Ovary (tissue), 3 donors: ENCODE measurements at regions not wholly inside any gene's neighbourhood (a gene's known extent, or its start where the extent isn't known, plus 50 kb on each side); places are given as distances from the start of the nearest gene placed in this dataset.

Experiments
- POLR2A ChIP-seq: fragments of 450-650 bp; IDR thresholded peaks from one replicate; pipeline ENCODE4 v1.6.1; 2017; ENCODE audit warnings: antibody characterized with exemption, mild to moderate bottlenecking, moderate library complexity
- TF ChIP-seq, protein P1 (sequence below), 3 donors: fragments of 450-650 bp in 2 of 3; fragments of 200-600 bp in 1 of 3; IDR thresholded peaks; one replicate each; pipeline versions ENCODE4 v1.5.1 to v1.8.0; 2016 to 2022; ENCODE audit warnings: antibody characterized with exemption in 3 of 3, mild to moderate bottlenecking in 1 of 3
- donor health status: DM: no; HTN: no; CAD: no.

DNA sequence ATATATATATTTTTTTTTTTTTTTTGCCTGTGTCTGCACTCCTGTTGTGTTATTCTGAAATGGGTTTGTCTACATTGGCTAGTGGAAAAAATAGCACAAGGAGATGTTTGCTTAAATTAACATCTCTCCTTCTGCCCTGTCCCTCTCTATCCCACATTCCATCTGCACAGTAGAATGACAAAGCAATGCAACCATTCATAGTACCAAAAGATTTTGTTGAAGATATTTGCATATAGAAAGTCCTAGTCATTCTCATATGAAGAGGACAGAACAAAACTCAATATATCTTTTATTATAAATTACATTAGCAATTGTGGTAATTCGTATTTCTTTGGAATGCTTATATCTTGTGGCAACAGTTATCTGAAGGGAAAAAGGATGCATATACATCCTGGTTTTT is 88.3 kb upstream of the AGA start:
- TF ChIP-seq, protein P1, sequence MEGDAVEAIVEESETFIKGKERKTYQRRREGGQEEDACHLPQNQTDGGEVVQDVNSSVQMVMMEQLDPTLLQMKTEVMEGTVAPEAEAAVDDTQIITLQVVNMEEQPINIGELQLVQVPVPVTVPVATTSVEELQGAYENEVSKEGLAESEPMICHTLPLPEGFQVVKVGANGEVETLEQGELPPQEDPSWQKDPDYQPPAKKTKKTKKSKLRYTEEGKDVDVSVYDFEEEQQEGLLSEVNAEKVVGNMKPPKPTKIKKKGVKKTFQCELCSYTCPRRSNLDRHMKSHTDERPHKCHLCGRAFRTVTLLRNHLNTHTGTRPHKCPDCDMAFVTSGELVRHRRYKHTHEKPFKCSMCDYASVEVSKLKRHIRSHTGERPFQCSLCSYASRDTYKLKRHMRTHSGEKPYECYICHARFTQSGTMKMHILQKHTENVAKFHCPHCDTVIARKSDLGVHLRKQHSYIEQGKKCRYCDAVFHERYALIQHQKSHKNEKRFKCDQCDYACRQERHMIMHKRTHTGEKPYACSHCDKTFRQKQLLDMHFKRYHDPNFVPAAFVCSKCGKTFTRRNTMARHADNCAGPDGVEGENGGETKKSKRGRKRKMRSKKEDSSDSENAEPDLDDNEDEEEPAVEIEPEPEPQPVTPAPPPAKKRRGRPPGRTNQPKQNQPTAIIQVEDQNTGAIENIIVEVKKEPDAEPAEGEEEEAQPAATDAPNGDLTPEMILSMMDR (IDR thresholded peaks at IDR 0.05) = no peak
- TF ChIP-seq POLR2A = no peak
